ENCODE measurements at regions not wholly inside any gene's neighbourhood (a gene's known extent, or its start where the extent isn't known, plus 50 kb on each side); places are given as distances from the start of the nearest gene placed in this dataset.

- no peak for TF ChIP-seq CTCF (IDR thresholded peaks at IDR 0.05; ENCODE audit: insufficient read depth, low read length)
- no peak for TF ChIP-seq POLR2AphosphoS5 (IDR thresholded peaks at IDR 0.05; ENCODE audit: low read depth)
- no peak for TF ChIP-seq REST (IDR thresholded peaks at IDR 0.05; ENCODE audit: insufficient replicate concordance, low read depth)
These were observed 505.6 kb upstream of the API5 start for GRCh38 chr11:42806191-42806590.
